Coronary artery (tissue), 2 donors: ENCODE measurements at regions not wholly inside any gene's neighbourhood (a gene's known extent, or its start where the extent isn't known, plus 50 kb on each side); places are given as distances from the start of the nearest gene placed in this dataset.

ENCODE experiments used
- DNase-seq: peaks from one replicate; pipeline ENCODE4 v3.0.0-alpha.2; 2017; ENCODE audit warnings: low spot score
- H3K27ac ChIP-seq, 2 donors: fragments of 200-600 bp; sonication (generic); one replicate each; pipeline ENCODE4 v1.5.1; 2016 to 2019
- H3K4me3 ChIP-seq: fragments of 200-600 bp; sonication (generic); 2 replicates; pipeline ENCODE4 v1.5.1; 2016; ENCODE audit warnings: mild to moderate bottlenecking, moderate library complexity
- TF ChIP-seq, protein P1 (sequence below): fragments of 200-600 bp; sonication (generic); IDR thresholded peaks from one replicate; pipeline ENCODE4 v1.5.1; 2019; ENCODE audit warnings: antibody characterized with exemption

DNA sequence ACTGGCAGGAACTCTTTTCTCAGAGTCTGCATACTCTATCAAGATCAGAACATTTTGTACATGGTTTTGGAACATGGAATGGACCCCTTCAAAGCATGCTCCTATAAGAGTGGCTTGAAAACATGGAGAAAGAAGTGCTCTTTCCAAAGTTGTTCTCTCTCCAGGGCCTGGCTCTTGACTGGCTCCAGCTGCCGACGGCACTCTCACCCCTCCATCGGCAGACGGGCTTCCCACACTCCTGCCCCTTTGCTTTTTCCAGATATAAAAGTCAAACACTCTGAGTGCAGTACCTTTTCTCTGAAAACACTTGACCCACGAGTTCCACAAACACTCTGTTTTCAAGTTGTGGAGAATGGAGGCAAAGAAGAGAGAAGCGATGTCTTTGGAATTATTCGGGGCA lies 72.5 kb upstream of the ONECUT1 start:
- TF ChIP-seq, protein P1, sequence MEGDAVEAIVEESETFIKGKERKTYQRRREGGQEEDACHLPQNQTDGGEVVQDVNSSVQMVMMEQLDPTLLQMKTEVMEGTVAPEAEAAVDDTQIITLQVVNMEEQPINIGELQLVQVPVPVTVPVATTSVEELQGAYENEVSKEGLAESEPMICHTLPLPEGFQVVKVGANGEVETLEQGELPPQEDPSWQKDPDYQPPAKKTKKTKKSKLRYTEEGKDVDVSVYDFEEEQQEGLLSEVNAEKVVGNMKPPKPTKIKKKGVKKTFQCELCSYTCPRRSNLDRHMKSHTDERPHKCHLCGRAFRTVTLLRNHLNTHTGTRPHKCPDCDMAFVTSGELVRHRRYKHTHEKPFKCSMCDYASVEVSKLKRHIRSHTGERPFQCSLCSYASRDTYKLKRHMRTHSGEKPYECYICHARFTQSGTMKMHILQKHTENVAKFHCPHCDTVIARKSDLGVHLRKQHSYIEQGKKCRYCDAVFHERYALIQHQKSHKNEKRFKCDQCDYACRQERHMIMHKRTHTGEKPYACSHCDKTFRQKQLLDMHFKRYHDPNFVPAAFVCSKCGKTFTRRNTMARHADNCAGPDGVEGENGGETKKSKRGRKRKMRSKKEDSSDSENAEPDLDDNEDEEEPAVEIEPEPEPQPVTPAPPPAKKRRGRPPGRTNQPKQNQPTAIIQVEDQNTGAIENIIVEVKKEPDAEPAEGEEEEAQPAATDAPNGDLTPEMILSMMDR = no peak
- DNase-seq = no peak
- Histone ChIP-seq H3K4me3 (no peak overlapping the region), H3K27ac (no peak overlapping the region)

DNA sequence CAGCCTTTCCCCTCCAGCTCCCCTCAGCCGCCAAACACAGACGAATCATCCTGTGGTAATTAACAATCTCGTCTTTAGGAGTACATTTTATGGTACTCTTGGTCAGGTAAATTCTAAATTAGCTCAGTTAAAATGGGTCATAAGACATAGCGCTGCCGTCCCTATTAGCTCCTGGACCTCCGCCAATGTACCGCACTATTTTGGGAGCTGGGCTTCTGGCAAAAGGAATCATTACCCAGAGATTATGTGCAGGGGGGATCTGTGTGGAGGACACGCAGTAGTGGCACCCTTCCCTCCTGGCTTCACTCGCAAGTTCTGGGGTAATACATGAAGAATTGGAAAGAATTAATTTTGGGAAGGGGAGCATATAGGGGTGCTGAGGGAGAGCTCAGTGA lies 68.6 kb upstream of the ONECUT1 start:
- TF ChIP-seq, protein P1 = no peak
- Histone ChIP-seq H3K4me3 (no peak overlapping the region), H3K27ac (no peak overlapping the region)
- DNase-seq = no peak

DNA sequence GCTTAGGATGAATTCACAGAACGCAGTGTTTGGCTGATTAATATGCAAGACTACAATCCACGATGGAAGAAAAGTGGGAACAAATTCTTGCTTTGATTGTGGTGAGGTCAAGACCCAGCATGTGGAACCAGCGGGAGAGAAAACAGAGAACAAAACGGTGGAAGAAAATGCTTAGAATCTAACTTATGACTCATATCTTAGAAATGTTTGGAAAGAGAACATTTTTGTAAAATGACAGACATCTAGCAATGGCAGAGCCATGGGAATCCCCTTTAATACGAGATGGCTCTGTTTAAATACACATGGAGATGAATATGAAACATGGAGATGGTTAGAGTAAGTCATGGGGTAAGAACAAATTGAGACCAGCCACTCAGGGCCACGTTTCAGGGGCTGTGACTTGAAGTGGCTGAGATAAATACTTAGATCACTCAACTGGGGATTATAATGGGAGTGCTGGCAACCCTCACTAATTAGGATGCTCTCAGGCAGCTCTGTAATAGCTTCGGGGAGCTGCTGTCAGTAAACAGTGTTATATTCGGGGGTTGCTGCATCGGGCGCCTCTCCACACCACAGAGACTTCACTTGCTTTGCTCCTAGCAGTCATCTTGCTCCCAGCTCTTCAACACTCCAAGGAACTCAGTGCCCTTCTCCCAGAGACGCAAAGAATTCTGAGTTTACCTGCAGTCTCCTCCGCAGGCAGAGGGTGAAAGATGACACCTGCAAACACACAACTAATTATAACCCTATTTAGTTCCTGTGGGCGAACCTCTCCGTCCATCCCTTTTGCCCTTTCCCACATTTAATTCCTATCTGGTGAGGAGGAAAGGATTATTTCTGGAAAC lies 68.0 kb upstream of the ONECUT1 start:
- no peak overlapping the region for H3K27ac ChIP-seq
- no peak overlapping the region for H3K4me3 ChIP-seq
- DNase-seq = no peak
- TF ChIP-seq, protein P1 = no peak

DNA sequence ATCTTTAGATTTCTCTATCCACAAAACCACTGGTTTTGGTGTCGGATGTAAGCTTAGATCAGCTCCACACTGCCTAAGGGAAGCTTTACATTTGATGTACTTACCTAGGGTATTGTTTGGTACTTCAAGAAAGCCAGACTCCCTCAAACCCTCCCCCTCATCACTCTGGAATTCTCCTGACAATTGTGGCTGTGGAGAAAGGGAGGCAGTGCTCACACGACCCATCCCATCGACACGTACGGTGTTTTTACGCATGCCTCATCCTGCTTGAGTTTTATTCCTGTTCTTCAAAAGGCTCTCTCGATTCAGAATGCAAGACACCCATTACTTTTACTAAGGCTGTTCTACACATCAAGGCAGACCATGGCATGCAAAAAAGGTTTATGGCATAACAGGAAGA lies 67.3 kb upstream of the ONECUT1 start:
- no peak for DNase-seq
- Histone ChIP-seq H3K27ac (no peak overlapping the region), H3K4me3 (no peak overlapping the region)
- TF ChIP-seq, protein P1 = no peak

DNA sequence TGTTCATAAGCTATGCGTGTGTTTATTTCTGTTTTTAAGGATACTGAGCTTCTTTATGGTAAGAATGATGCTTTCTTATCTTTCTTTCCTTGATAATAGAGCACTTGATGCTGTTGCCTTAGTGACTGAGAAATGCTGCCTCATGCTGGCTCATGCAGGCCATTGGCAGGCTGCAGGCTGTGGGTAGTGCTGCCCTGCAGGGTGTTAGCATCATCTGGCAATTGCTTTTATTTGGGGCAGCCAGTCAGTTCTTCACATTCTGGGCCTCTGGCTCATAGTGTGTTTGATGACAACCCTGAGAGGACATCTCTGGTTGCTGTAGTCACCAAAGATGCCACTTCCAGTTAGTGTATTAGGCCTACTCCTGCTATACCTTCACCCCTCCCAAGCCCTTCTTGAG lies 66.2 kb upstream of the ONECUT1 start:
- Histone ChIP-seq H3K4me3 (no peak overlapping the region), H3K27ac (no peak overlapping the region)
- TF ChIP-seq, protein P1 = no peak
- no peak for DNase-seq

DNA sequence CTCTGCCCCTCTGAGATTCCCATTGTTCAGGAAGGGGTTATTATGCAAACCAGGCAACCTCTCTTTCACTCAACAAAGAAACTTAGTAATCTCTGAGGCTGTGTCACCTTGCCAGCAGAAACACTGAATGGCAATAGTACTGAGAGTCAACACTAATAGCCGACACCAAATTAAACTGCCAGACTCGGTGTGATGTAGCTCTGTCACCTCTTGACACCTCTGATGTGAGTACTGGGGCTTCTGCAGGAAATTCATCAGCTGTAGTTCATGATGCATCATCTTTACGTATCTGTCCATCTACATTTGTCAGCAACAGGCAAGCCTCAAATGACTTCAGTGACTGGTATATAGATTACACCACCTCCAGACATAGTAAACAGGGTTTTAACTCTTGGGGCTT lies 65.0 kb upstream of the ONECUT1 start:
- no peak overlapping the region for H3K27ac ChIP-seq
- TF ChIP-seq, protein P1 = no peak
- no peak for DNase-seq
- no peak overlapping the region for H3K4me3 ChIP-seq

DNA sequence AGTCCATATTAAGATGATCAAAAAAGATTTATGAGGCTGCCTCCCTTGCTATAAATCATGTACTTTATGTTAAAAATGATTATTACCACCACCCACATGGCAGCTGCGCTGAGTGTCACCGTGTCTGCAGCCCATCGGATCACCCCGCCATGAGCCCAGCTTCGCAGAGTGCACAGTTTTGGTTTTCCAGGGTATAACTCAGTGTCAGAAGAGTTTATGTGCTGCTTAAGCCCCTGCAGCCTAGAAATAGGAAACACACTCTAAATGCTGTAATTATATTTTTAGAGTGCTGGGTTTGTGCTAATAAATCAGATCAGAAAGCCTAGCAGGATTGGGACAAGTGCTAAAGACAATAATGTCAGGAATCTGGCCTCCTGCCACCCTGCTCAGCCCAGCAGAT lies 54.7 kb upstream of the ONECUT1 start:
- TF ChIP-seq, protein P1 = no peak
- H3K27ac ChIP-seq = no peak overlapping the region
- DNase-seq = no peak
- no peak overlapping the region for H3K4me3 ChIP-seq
